OCI-LY1 (cell line): ENCODE measurements at regions not wholly inside any gene's neighbourhood (a gene's known extent, or its start where the extent isn't known, plus 50 kb on each side); places are given as distances from the start of the nearest gene placed in this dataset.

ENCODE experiments used
- H2AFZ ChIP-seq: fragments of 200-600 bp; sonication (generic), shearing (Covaris generic); 2 replicates; pipeline ENCODE4 v1.6.0; 2014; ENCODE audit warnings: antibody characterized with exemption, mild to moderate bottlenecking, low read length
- H3F3A ChIP-seq: fragments of 200-600 bp; sonication (generic), shearing (Covaris generic); 2 replicates; pipeline ENCODE4 v1.6.0; 2014; ENCODE audit warnings: mild to moderate bottlenecking, antibody characterized with exemption, low read length, moderate library complexity; ENCODE audit not compliant: insufficient read depth
- H3K27ac ChIP-seq: fragments of 200-600 bp; sonication (generic); 2 replicates; pipeline ENCODE4 v1.5.1; 2014; ENCODE audit warnings: low read length, mixed run types, mild to moderate bottlenecking, low read depth; ENCODE audit not compliant: poor library complexity, severe bottlenecking
- H3K27me3 ChIP-seq: fragments of 200-600 bp; sonication (generic); 2 replicates; pipeline ENCODE4 v1.6.0; 2014; ENCODE audit warnings: antibody characterized with exemption, mild to moderate bottlenecking, low read length, moderate library complexity; ENCODE audit not compliant: insufficient read depth
- H3K36me3 ChIP-seq: fragments of 200-600 bp; sonication (generic); 2 replicates; pipeline ENCODE4 v1.6.1; 2014; ENCODE audit warnings: mild to moderate bottlenecking, antibody characterized with exemption, low read length, moderate library complexity, mixed read lengths; ENCODE audit not compliant: insufficient read depth
- H3K4me1 ChIP-seq: fragments of 200-600 bp; sonication (generic); 2 replicates; pipeline ENCODE4 v1.5.1; 2014; ENCODE audit warnings: mild to moderate bottlenecking, low read length, moderate library complexity; ENCODE audit not compliant: insufficient read depth, severe bottlenecking
- H3K4me2 ChIP-seq: fragments of 200-600 bp; sonication (generic), shearing (Covaris generic); 2 replicates; pipeline ENCODE4 v1.6.1; 2014; ENCODE audit warnings: low read length
- H3K4me3 ChIP-seq: fragments of 200-600 bp; sonication (generic); 2 replicates; pipeline ENCODE4 v1.5.1; 2014; ENCODE audit warnings: low read length, low read depth, mild to moderate bottlenecking, mixed read lengths; ENCODE audit not compliant: poor library complexity, severe bottlenecking
- H3K79me2 ChIP-seq: fragments of 200-600 bp; shearing (Covaris generic); 2 replicates; pipeline ENCODE4 v1.6.1; 2016; ENCODE audit warnings: mixed run types, low read length, mixed read lengths; ENCODE audit not compliant: insufficient read depth
- H3K9ac ChIP-seq: fragments of 200-600 bp; sonication (generic), shearing (Covaris generic); 2 replicates; pipeline ENCODE4 v1.6.1; 2014; ENCODE audit warnings: mild to moderate bottlenecking, low read length, mixed read lengths
- H3K9me2 ChIP-seq: fragments of 200-600 bp; sonication (generic), shearing (Covaris generic); 2 replicates; pipeline ENCODE4 v1.6.1; 2014; ENCODE audit warnings: low read depth, mild to moderate bottlenecking, low read length, mixed read lengths
- H3K9me3 ChIP-seq: fragments of 200-600 bp; shearing (Covaris generic); 2 replicates; pipeline ENCODE4 v1.6.1; 2014; ENCODE audit warnings: low read length, mixed read lengths
- H4K20me1 ChIP-seq: fragments of 200-600 bp; sonication (generic), shearing (Covaris generic); 2 replicates; pipeline ENCODE4 v1.6.0; 2016; ENCODE audit warnings: mild to moderate bottlenecking, low read length; ENCODE audit not compliant: insufficient read depth
- EZH2 ChIP-seq: fragments of 200-600 bp; sonication (generic), shearing (Covaris generic); IDR thresholded peaks from 2 replicates; pipeline ENCODE4 v1.8.0; 2017; ENCODE audit warnings: borderline replicate concordance, mixed run types, mild to moderate bottlenecking, antibody characterized with exemption, low read length, moderate library complexity, mixed read lengths
- TF ChIP-seq, protein P1 (sequence below): fragments of 200-600 bp; sonication (generic), shearing (Covaris generic); IDR thresholded peaks from 2 replicates; pipeline ENCODE4 v1.5.1; 2017; ENCODE audit warnings: mild to moderate bottlenecking, antibody characterized with exemption, low read length, moderate library complexity, mixed read lengths

DNA sequence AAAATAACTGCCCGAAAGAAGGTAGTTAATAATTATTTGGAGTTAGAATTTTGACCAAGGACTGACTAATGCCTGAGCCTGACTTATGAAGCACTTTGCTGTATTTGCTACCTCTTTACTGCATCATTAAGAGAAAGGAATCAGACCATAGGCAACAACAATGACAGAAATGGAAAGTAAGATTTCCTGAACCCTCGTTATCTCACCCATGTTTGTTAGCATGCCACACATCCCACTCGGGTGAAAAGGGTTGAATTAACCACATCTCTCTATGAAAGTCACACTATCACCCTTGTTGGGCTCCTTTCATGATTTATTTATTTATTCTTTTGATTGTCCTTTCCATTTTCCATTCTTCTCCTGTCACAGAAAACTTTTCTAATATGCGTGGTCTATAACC, 59.6 kb downstream of the OLIG3 start:
- Histone ChIP-seq H2AFZ (no peak overlapping the region), H3K27me3 (no peaks in the 10 kb centered on the region), H3K36me3 (no peaks in the 10 kb centered on the region), H3K27ac (no peak overlapping the region), H4K20me1 (no peaks in the 10 kb centered on the region), H3F3A (no peaks in the 10 kb centered on the region), H3K4me2 (no peak overlapping the region), H3K79me2 (no peaks in the 10 kb centered on the region), H3K9me3 (no peaks in the 10 kb centered on the region), H3K9ac (no peak overlapping the region), H3K4me1 (no peaks in the 10 kb centered on the region), H3K9me2 (no peaks in the 10 kb centered on the region), H3K4me3 (no peak overlapping the region)
- TF ChIP-seq EZH2: no peak
- TF ChIP-seq, protein P1, sequence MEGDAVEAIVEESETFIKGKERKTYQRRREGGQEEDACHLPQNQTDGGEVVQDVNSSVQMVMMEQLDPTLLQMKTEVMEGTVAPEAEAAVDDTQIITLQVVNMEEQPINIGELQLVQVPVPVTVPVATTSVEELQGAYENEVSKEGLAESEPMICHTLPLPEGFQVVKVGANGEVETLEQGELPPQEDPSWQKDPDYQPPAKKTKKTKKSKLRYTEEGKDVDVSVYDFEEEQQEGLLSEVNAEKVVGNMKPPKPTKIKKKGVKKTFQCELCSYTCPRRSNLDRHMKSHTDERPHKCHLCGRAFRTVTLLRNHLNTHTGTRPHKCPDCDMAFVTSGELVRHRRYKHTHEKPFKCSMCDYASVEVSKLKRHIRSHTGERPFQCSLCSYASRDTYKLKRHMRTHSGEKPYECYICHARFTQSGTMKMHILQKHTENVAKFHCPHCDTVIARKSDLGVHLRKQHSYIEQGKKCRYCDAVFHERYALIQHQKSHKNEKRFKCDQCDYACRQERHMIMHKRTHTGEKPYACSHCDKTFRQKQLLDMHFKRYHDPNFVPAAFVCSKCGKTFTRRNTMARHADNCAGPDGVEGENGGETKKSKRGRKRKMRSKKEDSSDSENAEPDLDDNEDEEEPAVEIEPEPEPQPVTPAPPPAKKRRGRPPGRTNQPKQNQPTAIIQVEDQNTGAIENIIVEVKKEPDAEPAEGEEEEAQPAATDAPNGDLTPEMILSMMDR: no peak

DNA sequence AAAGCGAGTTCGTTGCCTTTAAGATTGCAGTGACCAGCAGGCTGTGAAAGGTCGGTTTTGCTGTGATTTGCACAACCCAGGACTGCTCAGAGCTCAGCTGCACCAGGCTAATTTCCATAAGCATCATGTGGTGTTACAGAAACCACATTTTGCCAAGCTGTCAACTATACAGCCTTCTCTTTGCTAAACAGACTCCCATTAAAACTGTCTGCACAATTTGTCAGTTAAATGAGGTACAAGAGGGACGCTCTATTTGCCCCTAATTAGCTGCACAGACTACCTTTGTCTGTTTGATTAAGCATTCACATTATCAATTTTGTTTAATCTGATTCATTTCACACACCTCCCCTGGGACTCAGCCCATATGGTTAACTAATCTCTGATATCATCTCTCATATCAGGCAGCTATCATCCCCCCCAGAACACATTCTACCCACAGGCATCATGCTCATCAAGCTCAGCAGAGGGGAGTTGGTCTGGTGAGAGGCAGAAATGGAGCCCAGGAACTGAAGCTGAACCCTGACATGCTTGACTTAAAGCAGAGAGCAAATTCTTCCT, 62.1 kb downstream of the OLIG3 start:
- Histone ChIP-seq H3K4me3 (no peak overlapping the region), H3K9me2 (no peaks in the 10 kb centered on the region), H3K36me3 (no peaks in the 10 kb centered on the region), H3K79me2 (no peaks in the 10 kb centered on the region), H3F3A (no peaks in the 10 kb centered on the region), H3K4me1 (no peaks in the 10 kb centered on the region), H4K20me1 (no peaks in the 10 kb centered on the region), H2AFZ (no peak overlapping the region), H3K4me2 (no peak overlapping the region), H3K9ac (no peak overlapping the region), H3K27me3 (no peaks in the 10 kb centered on the region), H3K27ac (no peak overlapping the region), H3K9me3 (no peaks in the 10 kb centered on the region)
- no peak for TF ChIP-seq EZH2

DNA sequence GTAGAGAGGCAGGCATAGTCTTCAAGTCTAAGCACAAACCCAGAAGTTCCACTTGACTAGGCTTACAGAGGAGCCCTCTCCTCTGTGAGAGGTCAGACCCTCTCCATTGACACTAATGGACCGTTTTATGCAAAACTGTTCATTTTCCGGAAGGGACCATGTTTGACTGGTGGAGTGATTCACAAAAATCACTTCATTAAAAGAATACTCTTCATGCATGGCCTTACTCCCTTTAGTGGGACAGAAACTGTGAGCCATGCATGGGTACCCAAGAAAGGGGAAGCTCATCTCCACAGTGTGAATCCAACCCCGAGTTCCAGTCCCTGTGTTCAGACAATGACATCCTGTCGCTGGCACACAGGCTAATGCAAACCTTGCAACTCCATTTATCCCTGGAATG, 63.2 kb downstream of the OLIG3 start:
- no peaks in the 10 kb centered on the region for H3K79me2 ChIP-seq
- H3K9me3 ChIP-seq: no peaks in the 10 kb centered on the region
- no peak overlapping the region for H3K4me3 ChIP-seq
- no peaks in the 10 kb centered on the region for H3K36me3 ChIP-seq
- no peak overlapping the region for H3K4me2 ChIP-seq
- no peaks in the 10 kb centered on the region for H4K20me1 ChIP-seq
- H3K4me1 ChIP-seq: no peaks in the 10 kb centered on the region
- no peak for TF ChIP-seq EZH2
- TF ChIP-seq, protein P1: no peak
- no peak overlapping the region for H3K9ac ChIP-seq
- H3F3A ChIP-seq: no peaks in the 10 kb centered on the region
- no peaks in the 10 kb centered on the region for H3K9me2 ChIP-seq
- H3K27ac ChIP-seq: no peak overlapping the region
- H3K27me3 ChIP-seq: no peaks in the 10 kb centered on the region
- H2AFZ ChIP-seq: no peak overlapping the region

DNA sequence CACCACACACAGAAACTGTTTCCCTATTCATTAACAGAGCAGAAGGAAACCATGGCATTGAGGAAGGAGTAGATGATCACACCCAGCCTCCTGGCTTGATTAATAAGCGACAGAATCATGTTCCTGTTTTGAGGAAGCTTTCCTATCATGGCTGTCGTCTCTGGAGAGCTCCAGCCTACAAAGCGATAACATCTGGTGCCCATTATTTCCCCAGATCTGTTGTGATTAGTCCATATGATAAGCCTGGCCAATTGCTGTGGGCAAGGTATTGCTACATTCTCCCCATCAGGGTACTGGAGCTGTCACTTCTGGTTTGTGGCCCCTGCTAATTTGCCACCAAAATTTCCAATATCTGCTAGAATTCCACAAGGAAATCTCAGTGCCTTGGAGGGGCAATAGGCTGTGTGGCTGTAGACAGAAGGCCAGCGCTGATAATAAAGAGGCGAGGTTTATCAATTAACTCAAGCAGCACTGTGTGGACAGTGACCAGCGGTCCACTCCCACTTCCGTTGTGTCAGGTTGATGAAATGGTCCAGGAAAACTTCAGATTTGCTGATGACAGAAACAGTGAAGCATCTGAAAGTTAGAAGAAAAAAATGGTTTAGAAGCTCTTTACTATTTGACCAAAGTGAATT, 66.4 kb downstream of the OLIG3 start:
- TF ChIP-seq, protein P1: no peak
- TF ChIP-seq EZH2: no peak
- Histone ChIP-seq H3K36me3 (no peaks in the 10 kb centered on the region), H3K4me2 (no peak overlapping the region), H3K4me1 (no peaks in the 10 kb centered on the region), H2AFZ (no peak overlapping the region), H3K4me3 (no peak overlapping the region), H4K20me1 (no peaks in the 10 kb centered on the region), H3K79me2 (no peaks in the 10 kb centered on the region), H3K9me2 (no peaks in the 10 kb centered on the region), H3K27me3 (no peaks in the 10 kb centered on the region), H3K9ac (no peak overlapping the region), H3K9me3 (no peaks in the 10 kb centered on the region), H3F3A (no peaks in the 10 kb centered on the region), H3K27ac (no peak overlapping the region)
